Parathyroid adenoma (tissue), 2 donors: ENCODE measurements at regions not wholly inside any gene's neighbourhood (a gene's known extent, or its start where the extent isn't known, plus 50 kb on each side); places are given as distances from the start of the nearest gene placed in this dataset.

ENCODE experiments used
- H2AFZ ChIP-seq: fragments of 300-600 bp; sonication (generic); one replicate; pipeline ENCODE4 v1.7.0; 2017; ENCODE audit warnings: antibody characterized with exemption, mild to moderate bottlenecking
- H3K27ac ChIP-seq: fragments of 300-600 bp; sonication (generic); one replicate; pipeline ENCODE4 v1.7.0; 2017
- H3K27me3 ChIP-seq: fragments of 300-600 bp; sonication (generic); one replicate; pipeline ENCODE4 v1.7.0; 2017; ENCODE audit warnings: low read length; ENCODE audit not compliant: control insufficient read depth, insufficient read depth
- H3K36me3 ChIP-seq: fragments of 300-600 bp; sonication (generic); one replicate; pipeline ENCODE4 v1.7.0; 2017; ENCODE audit warnings: low read length; ENCODE audit not compliant: control insufficient read depth, insufficient read depth
- H3K4me1 ChIP-seq: fragments of 300-600 bp; sonication (generic); one replicate; pipeline ENCODE4 v1.7.0; 2017; ENCODE audit warnings: control low read depth
- H3K4me2 ChIP-seq: fragments of 300-600 bp; sonication (generic); one replicate; pipeline ENCODE4 v1.7.0; 2017; ENCODE audit warnings: low read length
- H3K4me3 ChIP-seq: fragments of 300-600 bp; sonication (generic); one replicate; pipeline ENCODE4 v1.7.0; 2017; ENCODE audit warnings: low read depth, low read length
- H3K79me2 ChIP-seq: fragments of 300-600 bp; sonication (generic); one replicate; pipeline ENCODE4 v1.7.0; 2017; ENCODE audit warnings: control low read depth
- H3K9ac ChIP-seq: fragments of 300-600 bp; sonication (generic); one replicate; pipeline ENCODE4 v1.7.0; 2017; ENCODE audit warnings: mild to moderate bottlenecking
- H3K9me3 ChIP-seq: fragments of 300-600 bp; sonication (generic); one replicate; pipeline ENCODE4 v1.7.0; 2017; ENCODE audit warnings: low read length; ENCODE audit not compliant: control insufficient read depth
- CTCF ChIP-seq: fragments of 300-600 bp; sonication (generic); IDR thresholded peaks from one replicate; pipeline ENCODE4 v1.7.0; 2017; ENCODE audit warnings: antibody characterized with exemption, mild to moderate bottlenecking
- donor health status: primary hyperparathyroidism.

DNA sequence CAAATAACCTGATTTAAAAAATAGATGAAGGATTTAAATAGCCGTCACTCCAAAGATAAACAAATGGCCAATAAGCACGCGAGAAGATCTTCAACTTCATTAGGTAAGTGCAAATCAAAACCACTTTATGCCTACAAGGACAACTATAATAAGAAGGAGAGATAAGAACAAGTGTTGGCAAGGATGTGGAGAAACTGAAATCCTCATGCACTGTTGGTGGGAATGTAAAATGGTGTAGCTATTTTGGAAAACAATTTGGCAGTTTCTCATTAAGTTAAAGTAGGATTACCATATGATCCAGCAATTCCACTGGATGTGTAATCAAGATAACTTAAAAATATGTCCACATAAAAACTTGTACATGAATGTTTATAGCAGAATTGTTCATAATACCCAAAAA lies 64.1 kb downstream of the CXCL12 start:
- no peak overlapping the region for H3K4me3 ChIP-seq
- H3K4me1 ChIP-seq: peaks cover 10% of the 10 kb centered on the region
- H3K4me2 ChIP-seq: no peak overlapping the region
- TF ChIP-seq CTCF: no peak
- no peaks in the 10 kb centered on the region for H3K27me3 ChIP-seq
- H2AFZ ChIP-seq: no peak overlapping the region
- H3K9me3 ChIP-seq: no peaks in the 10 kb centered on the region
- no peaks in the 10 kb centered on the region for H3K79me2 ChIP-seq
- no peak overlapping the region for H3K9ac ChIP-seq
- no peak overlapping the region for H3K27ac ChIP-seq
- H3K36me3 ChIP-seq: no peaks in the 10 kb centered on the region

DNA sequence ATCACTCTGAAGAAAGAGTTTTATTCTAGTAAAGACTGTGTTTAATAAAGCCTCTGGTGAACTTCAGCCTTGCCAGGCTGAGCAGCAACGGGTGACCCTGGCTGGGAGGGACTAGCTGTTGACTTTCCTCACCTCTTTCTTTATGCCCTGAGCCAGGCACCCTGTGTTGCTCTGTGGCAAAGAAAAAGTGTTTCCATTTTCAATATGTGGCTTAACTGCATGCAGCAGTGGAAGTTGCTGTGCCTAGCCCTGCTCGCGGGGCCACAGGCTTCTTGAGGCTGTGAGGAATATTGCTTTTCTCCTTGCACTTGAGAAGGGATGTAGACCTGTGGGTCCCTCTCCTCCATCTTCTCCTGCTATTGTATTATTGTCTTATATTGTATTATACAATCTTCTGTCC lies 67.0 kb downstream of the CXCL12 start:
- Histone ChIP-seq H3K9ac (no peak overlapping the region), H3K79me2 (no peaks in the 10 kb centered on the region), H3K27me3 (no peaks in the 10 kb centered on the region), H3K4me1 (peaks cover 11% of the 10 kb centered on the region), H3K9me3 (no peaks in the 10 kb centered on the region), H3K27ac (no peak overlapping the region), H2AFZ (no peak overlapping the region), H3K36me3 (no peaks in the 10 kb centered on the region), H3K4me2 (no peak overlapping the region), H3K4me3 (no peak overlapping the region)
- TF ChIP-seq CTCF: no peak

DNA sequence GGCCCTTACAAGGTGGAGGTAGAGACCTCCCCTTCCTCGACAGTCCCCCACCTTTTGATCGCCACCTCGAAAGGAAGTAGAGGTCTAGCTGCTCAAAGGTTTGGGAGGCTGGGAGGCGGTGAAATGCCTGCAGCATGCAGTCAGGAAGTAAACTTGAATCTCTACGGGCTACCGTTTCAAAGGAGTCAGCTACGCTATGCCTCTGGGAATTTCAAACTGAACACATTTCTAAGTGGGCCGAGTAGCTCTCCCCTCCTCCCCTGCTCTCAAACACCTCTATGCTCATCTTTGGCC lies 68.0 kb downstream of the CXCL12 start:
- Histone ChIP-seq H3K79me2 (no peaks in the 10 kb centered on the region), H3K9me3 (no peaks in the 10 kb centered on the region), H3K4me1 (peaks cover 11% of the 10 kb centered on the region), H2AFZ (no peak overlapping the region), H3K36me3 (no peaks in the 10 kb centered on the region), H3K9ac (no peak overlapping the region), H3K4me3 (no peak overlapping the region), H3K4me2 (no peak overlapping the region), H3K27ac (no peak overlapping the region), H3K27me3 (no peaks in the 10 kb centered on the region)
- TF ChIP-seq CTCF: no peak

- TF ChIP-seq CTCF: no peak
- no peaks in the 10 kb centered on the region for H3K79me2 ChIP-seq
- no peak overlapping the region for H3K4me2 ChIP-seq
- no peak overlapping the region for H3K27ac ChIP-seq
- no peak overlapping the region for H3K9ac ChIP-seq
- no peak overlapping the region for H2AFZ ChIP-seq
- peaks cover 13% of the 10 kb centered on the region for H3K4me1 ChIP-seq
- H3K27me3 ChIP-seq: no peaks in the 10 kb centered on the region
- no peaks in the 10 kb centered on the region for H3K9me3 ChIP-seq
- H3K36me3 ChIP-seq: no peaks in the 10 kb centered on the region
- H3K4me3 ChIP-seq: no peak overlapping the region
Measured at GRCh38 chr10:44316187-44316921, 68.5 kb downstream of the CXCL12 start.

DNA sequence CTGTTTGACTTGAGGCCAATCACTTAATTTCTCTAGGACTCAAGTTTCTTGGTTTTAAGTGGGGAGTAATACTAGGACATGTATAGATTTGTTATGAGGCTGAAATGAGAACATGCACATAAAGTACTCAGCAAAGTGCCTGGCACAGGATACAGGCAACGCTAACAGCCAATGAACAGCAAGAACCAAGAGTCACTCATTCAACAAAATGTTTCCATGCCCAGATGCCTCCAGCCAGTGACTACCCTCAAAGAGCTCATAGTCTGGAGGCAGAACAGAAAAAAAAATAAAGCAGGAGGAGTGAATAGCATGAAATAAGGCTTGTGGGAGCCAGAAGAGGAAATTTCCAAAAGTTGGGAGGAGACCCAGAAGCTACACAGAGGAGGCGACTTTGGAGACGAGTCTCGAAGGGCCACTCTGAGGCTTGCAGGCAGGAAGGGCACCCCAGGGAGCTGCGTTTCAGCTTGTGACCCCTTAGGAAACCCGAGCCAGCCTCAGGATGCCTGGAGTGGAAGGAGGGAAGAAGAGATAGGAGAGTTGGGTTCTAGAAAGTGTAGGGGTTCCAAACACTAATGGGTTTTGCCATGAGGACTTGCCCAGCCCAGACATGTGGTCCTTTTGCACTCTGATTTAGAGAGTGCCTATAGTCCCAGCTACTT lies 70.0 kb downstream of the CXCL12 start:
- Histone ChIP-seq H3K36me3 (no peaks in the 10 kb centered on the region), H3K27ac (no peak overlapping the region), H3K9ac (no peak overlapping the region), H3K9me3 (no peaks in the 10 kb centered on the region), H3K4me1 (peaks cover 18% of the 10 kb centered on the region), H2AFZ (no peak overlapping the region), H3K27me3 (no peaks in the 10 kb centered on the region), H3K79me2 (no peaks in the 10 kb centered on the region), H3K4me3 (no peak overlapping the region), H3K4me2 (no peak overlapping the region)
- TF ChIP-seq CTCF: no peak
